Caco-2 (cell line): ENCODE measurements at regions not wholly inside any gene's neighbourhood (a gene's known extent, or its start where the extent isn't known, plus 50 kb on each side); places are given as distances from the start of the nearest gene placed in this dataset.

Source experiments
- BruUV-seq: library from RNA; stranded (reverse); fragments of 400-500 nt; replicated peaks from 2 replicates; lab custom pipeline; 2021; lab: Mats Ljungman, UMichigan
- CTCF ChIA-PET: fragments of 300-600 bp; sonication (Branson Sonifier 250); formaldehyde crosslinking; loops from one replicate; lab custom pipeline; 2022; ENCODE audit warnings: antibody characterized with exemption; lab: Charles Lee
- POLR2A ChIA-PET: fragments of 300-600 bp; sonication (Branson Sonifier 250); formaldehyde crosslinking; loops from one replicate; lab custom pipeline; 2022; ENCODE audit warnings: antibody characterized with exemption; lab: Charles Lee
- DNase-seq, 2 experiments: peaks; one replicate each; pipeline versions ENCODE4 v3.0.0 to v3.0.0-alpha.2; 2020 to 2022
- H3K27me3 ChIP-seq: replicated peaks from 2 replicates; pipeline ENCODE4 v1.6.0; 2011; ENCODE audit warnings: low read length; ENCODE audit not compliant: control insufficient read depth, insufficient read depth
- H3K36me3 ChIP-seq: 2 replicates; pipeline ENCODE4 v1.5.1; 2011; ENCODE audit warnings: low read length; ENCODE audit not compliant: control insufficient read depth, insufficient read depth
- H3K4me1 ChIP-seq: fragments of 250-450 bp; sonication (Bioruptor Pico); 2 replicates; pipeline ENCODE4 v1.5.1; 2020; ENCODE audit warnings: mild to moderate bottlenecking
- H3K4me3 ChIP-seq: 2 replicates; pipeline ENCODE4 v1.5.1; 2011; ENCODE audit warnings: low read depth, mild to moderate bottlenecking, control low read depth, low read length
- H3K9me3 ChIP-seq: fragments of 250-450 bp; sonication (Bioruptor Pico); 2 replicates; pipeline ENCODE4 v1.5.1; 2020; ENCODE audit warnings: mild to moderate bottlenecking, moderate library complexity
- H3K27ac Mint-ChIP-seq: one replicate; pipeline ENCODE4 v1.8.0; 2022; ENCODE audit warnings: mixed read lengths; ENCODE audit not compliant: unreplicated experiment
- H3K27me3 Mint-ChIP-seq: one replicate; pipeline ENCODE4 v1.8.0; 2022; ENCODE audit warnings: mixed read lengths; ENCODE audit not compliant: insufficient read depth, unreplicated experiment
- H3K36me3 Mint-ChIP-seq: one replicate; pipeline ENCODE4 v1.8.0; 2022; ENCODE audit warnings: mild to moderate bottlenecking, mixed read lengths; ENCODE audit not compliant: insufficient read depth, unreplicated experiment
- H3K4me1 Mint-ChIP-seq: one replicate; pipeline ENCODE4 v1.8.0; 2022; ENCODE audit warnings: low read depth, mixed read lengths; ENCODE audit not compliant: unreplicated experiment
- H3K4me3 Mint-ChIP-seq: one replicate; pipeline ENCODE4 v1.8.0; 2022; ENCODE audit warnings: mild to moderate bottlenecking, moderate library complexity, mixed read lengths; ENCODE audit not compliant: unreplicated experiment
- H3K9me3 Mint-ChIP-seq: one replicate; pipeline ENCODE4 v1.8.0; 2022; ENCODE audit warnings: mixed read lengths; ENCODE audit not compliant: unreplicated experiment
- intact Hi-C: fragments of 100-400 bp; cut with micrococcal nuclease; formaldehyde crosslinking; loops from one replicate; pipeline ENCODE4 v1.10.0; 2022; ENCODE audit not compliant: unreplicated experiment
- TF ChIP-seq, protein P1 (sequence below), 2 experiments: fragments of 200-600 bp in 1 of 2; IDR thresholded peaks; 1 replicate in 1 of 2; 2 replicates in 1 of 2; pipeline versions ENCODE4 v1.5.1 to v1.8.0; 2011 to 2022; ENCODE audit warnings: antibody characterized with exemption in 1 of 2, control low read depth in 1 of 2, inconsistent platforms in 1 of 2, low read depth in 1 of 2, low read length in 1 of 2, mild to moderate bottlenecking in 1 of 2, moderate library complexity in 1 of 2; ENCODE audit not compliant: insufficient read depth in 1 of 2, severe bottlenecking in 1 of 2, unreplicated experiment in 1 of 2

DNA sequence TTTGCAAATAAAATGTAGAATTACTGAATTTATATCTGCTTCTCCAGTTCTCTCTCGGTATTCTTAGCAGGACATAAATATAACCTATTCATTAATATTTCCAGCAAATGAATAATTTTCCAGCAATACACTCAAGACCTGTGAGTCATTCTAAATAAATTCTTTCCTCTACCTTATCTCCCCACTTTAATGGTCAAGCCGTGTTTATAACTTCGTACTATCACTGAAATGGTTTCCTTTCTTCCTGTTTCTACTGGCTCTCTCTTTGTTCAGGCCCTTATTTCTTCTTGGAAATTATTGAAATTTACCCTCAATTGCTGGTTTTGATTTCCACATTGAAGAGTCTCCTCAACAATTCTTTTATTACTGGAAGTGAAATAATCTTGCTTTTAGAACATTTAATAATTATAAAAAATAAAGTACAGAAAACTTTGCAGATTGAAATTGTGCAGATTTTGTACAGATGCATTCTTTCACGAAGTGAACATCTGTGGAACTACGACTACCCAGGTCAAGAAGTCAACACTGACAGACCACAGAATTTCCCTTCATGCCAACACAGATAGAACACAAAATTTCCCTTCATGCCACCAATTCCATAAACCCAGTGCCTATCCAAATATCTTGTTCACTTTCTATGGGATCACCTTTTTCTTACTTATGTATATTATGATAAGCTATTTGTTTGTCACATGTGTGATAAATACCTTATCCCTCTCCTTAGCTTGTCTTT is 205.7 kb downstream of the FAT4 start:
- no peak overlapping the region for H3K4me3 Mint-ChIP-seq
- BruUV-seq = no TSS peak
- Histone ChIP-seq H3K9me3 (no peaks in the 10 kb centered on the region), H3K4me3 (no peak overlapping the region), H3K4me1 (no peaks in the 10 kb centered on the region), H3K36me3 (no peaks in the 10 kb centered on the region), H3K27me3 (no peaks in the 10 kb centered on the region)
- no peaks in the 10 kb centered on the region for H3K27me3 Mint-ChIP-seq
- TF ChIP-seq, protein P1, sequence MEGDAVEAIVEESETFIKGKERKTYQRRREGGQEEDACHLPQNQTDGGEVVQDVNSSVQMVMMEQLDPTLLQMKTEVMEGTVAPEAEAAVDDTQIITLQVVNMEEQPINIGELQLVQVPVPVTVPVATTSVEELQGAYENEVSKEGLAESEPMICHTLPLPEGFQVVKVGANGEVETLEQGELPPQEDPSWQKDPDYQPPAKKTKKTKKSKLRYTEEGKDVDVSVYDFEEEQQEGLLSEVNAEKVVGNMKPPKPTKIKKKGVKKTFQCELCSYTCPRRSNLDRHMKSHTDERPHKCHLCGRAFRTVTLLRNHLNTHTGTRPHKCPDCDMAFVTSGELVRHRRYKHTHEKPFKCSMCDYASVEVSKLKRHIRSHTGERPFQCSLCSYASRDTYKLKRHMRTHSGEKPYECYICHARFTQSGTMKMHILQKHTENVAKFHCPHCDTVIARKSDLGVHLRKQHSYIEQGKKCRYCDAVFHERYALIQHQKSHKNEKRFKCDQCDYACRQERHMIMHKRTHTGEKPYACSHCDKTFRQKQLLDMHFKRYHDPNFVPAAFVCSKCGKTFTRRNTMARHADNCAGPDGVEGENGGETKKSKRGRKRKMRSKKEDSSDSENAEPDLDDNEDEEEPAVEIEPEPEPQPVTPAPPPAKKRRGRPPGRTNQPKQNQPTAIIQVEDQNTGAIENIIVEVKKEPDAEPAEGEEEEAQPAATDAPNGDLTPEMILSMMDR (IDR thresholded peaks at IDR 0.05; ENCODE audit: insufficient read depth in 1 of 2, low read depth in 1 of 2, low read length in 1 of 2, severe bottlenecking in 1 of 2, unreplicated experiment in 1 of 2) = no peak
- no peaks in the 10 kb centered on the region for H3K36me3 Mint-ChIP-seq
- no peaks in the 10 kb centered on the region for H3K9me3 Mint-ChIP-seq
- ChIA-PET POLR2A (no interaction called here), CTCF (no interaction called here)
- intact Hi-C loops = no loop called here
- H3K27ac Mint-ChIP-seq = no peak overlapping the region
- no peak for DNase-seq
- H3K4me1 Mint-ChIP-seq = no peaks in the 10 kb centered on the region

DNA sequence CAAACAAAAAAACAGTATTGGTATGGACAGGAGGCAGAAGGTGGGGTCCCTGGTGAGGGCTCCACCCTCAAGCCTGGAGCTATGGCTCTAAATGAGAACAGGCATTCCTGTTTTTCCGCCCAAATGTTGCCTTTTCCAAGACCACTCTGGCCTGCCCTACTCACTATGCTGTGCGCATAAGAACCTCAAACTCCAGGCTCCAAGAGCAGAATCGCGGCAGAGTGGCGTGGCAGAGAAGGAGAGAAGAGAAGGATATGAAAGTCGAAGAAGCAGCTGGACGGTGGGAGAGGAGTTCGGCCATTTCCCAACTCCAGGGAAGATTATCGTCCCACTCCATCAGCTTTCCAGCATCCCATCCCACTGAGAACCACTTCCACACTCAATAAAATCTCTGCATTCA is 207.8 kb downstream of the FAT4 start:
- Histone ChIP-seq H3K4me3 (no peak overlapping the region), H3K9me3 (no peaks in the 10 kb centered on the region), H3K4me1 (no peaks in the 10 kb centered on the region), H3K27me3 (no peaks in the 10 kb centered on the region), H3K36me3 (no peaks in the 10 kb centered on the region)
- Mint-ChIP-seq H3K27me3 (no peaks in the 10 kb centered on the region), H3K36me3 (no peaks in the 10 kb centered on the region), H3K4me3 (no peak overlapping the region), H3K4me1 (no peaks in the 10 kb centered on the region), H3K9me3 (no peaks in the 10 kb centered on the region), H3K27ac (no peak overlapping the region)
- ChIA-PET CTCF (no interaction called here), POLR2A (no interaction called here)
- TF ChIP-seq, protein P1 (IDR thresholded peaks at IDR 0.05; ENCODE audit: insufficient read depth in 1 of 2, low read depth in 1 of 2, low read length in 1 of 2, severe bottlenecking in 1 of 2, unreplicated experiment in 1 of 2) = no peak
- no TSS peak for BruUV-seq
- DNase-seq = no peak
- intact Hi-C loops = no loop called here

GRCh38 chr4:125522992-125523391 is 208.2 kb downstream of the FAT4 start:
- no peaks in the 10 kb centered on the region for H3K36me3 Mint-ChIP-seq
- no peak for DNase-seq
- H3K4me3 ChIP-seq = no peak overlapping the region
- no peaks in the 10 kb centered on the region for H3K27me3 Mint-ChIP-seq
- H3K27ac Mint-ChIP-seq = no peak overlapping the region
- H3K4me1 Mint-ChIP-seq = no peaks in the 10 kb centered on the region
- H3K4me3 Mint-ChIP-seq = no peak overlapping the region
- intact Hi-C loops = no loop called here
- BruUV-seq = no TSS peak
- no peaks in the 10 kb centered on the region for H3K9me3 ChIP-seq
- POLR2A ChIA-PET = no interaction called here
- CTCF ChIA-PET = no interaction called here
- no peaks in the 10 kb centered on the region for H3K27me3 ChIP-seq
- H3K9me3 Mint-ChIP-seq = no peaks in the 10 kb centered on the region
- TF ChIP-seq, protein P1 (IDR thresholded peaks at IDR 0.05; ENCODE audit: insufficient read depth in 1 of 2, low read depth in 1 of 2, low read length in 1 of 2, severe bottlenecking in 1 of 2, unreplicated experiment in 1 of 2) = no peak
- no peaks in the 10 kb centered on the region for H3K4me1 ChIP-seq
- no peaks in the 10 kb centered on the region for H3K36me3 ChIP-seq
